ENCODE measurements at regions not wholly inside any gene's neighbourhood (a gene's known extent, or its start where the extent isn't known, plus 50 kb on each side); places are given as distances from the start of the nearest gene placed in this dataset.

DNA sequence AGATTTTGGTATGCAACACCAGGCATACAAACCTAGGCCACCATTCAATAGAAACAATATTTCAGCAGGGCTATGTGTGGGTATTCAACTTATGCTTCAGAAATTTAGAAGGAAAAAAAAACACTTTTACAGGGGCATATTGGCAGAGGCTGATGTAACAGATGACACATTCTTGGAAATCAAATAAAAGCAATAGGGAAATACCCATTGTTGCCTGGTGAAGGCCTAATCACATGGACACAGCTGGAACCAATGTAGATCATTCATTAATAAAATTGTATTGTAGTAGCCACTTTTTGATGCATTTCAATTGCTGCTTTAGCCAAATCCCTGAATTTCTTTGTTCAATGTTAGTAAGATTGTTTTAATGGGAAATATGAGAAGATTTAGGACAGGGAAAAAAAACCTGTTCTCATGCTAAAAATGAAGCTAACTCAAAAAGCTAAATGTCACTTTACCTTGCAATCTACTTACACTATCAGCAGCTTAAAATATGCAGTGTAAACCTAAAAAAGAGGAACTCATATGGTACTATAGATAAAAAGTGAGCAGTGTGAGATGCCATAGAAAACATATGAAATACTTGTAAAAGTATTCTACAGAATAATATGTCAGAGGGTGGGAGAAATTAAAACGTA lies 289.4 kb downstream of the ZEB2 start:
- DNase-seq (ENCODE audit: low spot score in 2 of 2), result peak in 1 of 2 experiments; percentile 27
- Histone ChIP-seq H3K9me3 (no peaks in the 10 kb centered on the region), H3K4me3 (no peak overlapping the region), H3K4me1 (peaks cover 30% of the 10 kb centered on the region), H3K27me3 (ENCODE audit: low read depth) (no peaks in the 10 kb centered on the region), H3K36me3 (replicated peaks) (no peaks in the 10 kb centered on the region)
- in situ Hi-C loops (cut with MboI; ENCODE audit: low sequenced_read_pairs), result no loop called here

- Histone ChIP-seq H3K36me3 (replicated peaks) (no peaks in the 10 kb centered on the region), H3K4me1 (peaks cover 30% of the 10 kb centered on the region), H3K4me3 (no peak overlapping the region), H3K27me3 (ENCODE audit: low read depth) (no peaks in the 10 kb centered on the region), H3K9me3 (no peaks in the 10 kb centered on the region)
- no peak for DNase-seq (ENCODE audit: low spot score in 2 of 2)
- in situ Hi-C loops (cut with MboI; ENCODE audit: low sequenced_read_pairs), result no loop called here
Measured at GRCh38 chr2:144230033-144230432, 289.9 kb downstream of the ZEB2 start.

- in situ Hi-C loops (cut with MboI; ENCODE audit: low sequenced_read_pairs), result no loop called here
- H3K9me3 ChIP-seq, result no peaks in the 10 kb centered on the region
- no peak overlapping the region for H3K4me3 ChIP-seq
- DNase-seq (ENCODE audit: low spot score in 2 of 2), result no peak
- H3K4me1 ChIP-seq, result peaks cover 25% of the 10 kb centered on the region
- H3K36me3 ChIP-seq (replicated peaks), result no peaks in the 10 kb centered on the region
- no peaks in the 10 kb centered on the region for H3K27me3 ChIP-seq (ENCODE audit: low read depth)
Measured at GRCh38 chr2:144229296-144229695, 290.6 kb downstream of the ZEB2 start.

DNA sequence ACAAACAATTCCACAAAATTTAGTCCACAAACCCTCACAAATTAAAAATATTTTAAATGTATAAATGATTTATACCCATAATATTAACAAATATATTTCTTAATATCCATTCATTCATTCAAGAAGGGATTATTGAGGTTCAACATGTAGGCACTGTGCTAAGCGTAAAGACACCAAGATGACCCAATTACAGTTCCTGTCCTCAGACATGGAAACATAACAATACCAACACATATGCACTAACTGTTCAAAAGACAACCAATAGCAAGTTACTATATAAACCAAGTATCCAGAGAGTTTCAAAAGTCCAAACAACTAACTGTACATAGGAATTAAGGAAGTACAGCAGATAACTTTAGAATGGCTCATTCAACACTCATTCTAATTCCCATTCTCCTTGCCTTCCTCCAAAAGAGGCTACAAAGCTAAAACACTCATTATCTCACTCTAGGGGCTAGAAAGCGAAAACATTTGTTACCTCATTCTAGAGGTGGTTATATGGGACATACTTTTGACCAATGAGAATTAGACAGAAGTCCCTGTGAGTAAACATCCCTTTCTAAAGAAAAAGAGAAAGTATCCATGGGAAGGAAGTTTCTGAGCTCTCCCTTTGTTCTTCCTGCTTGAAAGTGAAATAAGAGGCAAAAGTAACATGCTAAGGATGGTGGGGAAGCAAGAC lies 292.4 kb downstream of the ZEB2 start:
- Histone ChIP-seq H3K27me3 (ENCODE audit: low read depth) (no peaks in the 10 kb centered on the region), H3K4me1 (peaks cover 12% of the 10 kb centered on the region), H3K9me3 (no peaks in the 10 kb centered on the region), H3K36me3 (replicated peaks) (no peaks in the 10 kb centered on the region), H3K4me3 (no peak overlapping the region)
- in situ Hi-C loops (cut with MboI; ENCODE audit: low sequenced_read_pairs), result no loop called here
- no peak for DNase-seq (ENCODE audit: low spot score in 2 of 2)

GRCh38 chr2:144225076-144225475 lies 294.8 kb downstream of the ZEB2 start:
- no peaks in the 10 kb centered on the region for H3K9me3 ChIP-seq
- no peaks in the 10 kb centered on the region for H3K27me3 ChIP-seq (ENCODE audit: low read depth)
- in situ Hi-C loops (cut with MboI; ENCODE audit: low sequenced_read_pairs), result no loop called here
- H3K36me3 ChIP-seq (replicated peaks), result no peaks in the 10 kb centered on the region
- DNase-seq (ENCODE audit: low spot score in 2 of 2), result no peak
- H3K4me1 ChIP-seq, result peaks cover 5% of the 10 kb centered on the region
- no peak overlapping the region for H3K4me3 ChIP-seq

DNA sequence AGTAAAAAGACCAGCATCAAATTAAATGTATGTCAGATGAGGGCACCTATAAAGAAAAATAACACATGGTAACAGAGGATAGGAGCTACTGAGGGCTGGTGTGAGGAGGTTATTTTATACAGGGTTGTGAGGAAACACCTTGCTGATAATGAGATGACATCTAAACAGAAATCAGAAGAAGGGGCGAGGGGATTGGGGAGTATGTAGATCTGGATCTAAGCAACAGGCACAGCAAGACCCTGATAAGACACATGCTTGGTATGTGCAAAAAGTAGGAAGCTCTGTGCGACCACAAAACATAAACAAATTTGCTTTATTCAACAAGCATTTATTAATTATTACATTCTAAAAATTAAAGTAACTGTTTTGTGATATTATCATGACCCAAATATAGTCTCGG lies 295.4 kb downstream of the ZEB2 start:
- no peaks in the 10 kb centered on the region for H3K27me3 ChIP-seq (ENCODE audit: low read depth)
- no peak for DNase-seq (ENCODE audit: low spot score in 2 of 2)
- in situ Hi-C loops (cut with MboI; ENCODE audit: low sequenced_read_pairs), result no loop called here
- no peaks in the 10 kb centered on the region for H3K4me1 ChIP-seq
- no peaks in the 10 kb centered on the region for H3K36me3 ChIP-seq (replicated peaks)
- H3K9me3 ChIP-seq, result no peaks in the 10 kb centered on the region
- no peak overlapping the region for H3K4me3 ChIP-seq

DNA sequence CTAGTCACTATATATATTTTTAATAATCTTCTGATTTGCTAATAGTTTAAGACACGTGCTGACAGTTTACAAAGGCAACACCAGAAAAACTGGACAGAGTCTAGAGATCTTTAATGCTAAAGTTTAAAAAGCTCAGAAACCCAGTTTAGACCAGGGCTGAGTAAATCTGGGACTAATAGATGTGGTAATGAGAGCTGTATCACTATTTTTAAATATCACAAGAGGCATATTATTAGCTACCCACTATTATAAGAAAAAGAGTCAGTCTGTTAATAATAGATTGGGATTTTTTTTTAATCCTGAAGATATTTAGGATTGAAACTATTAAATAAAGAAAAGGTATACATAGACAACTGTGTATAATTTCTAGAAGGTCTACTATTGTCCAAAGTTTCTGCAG lies 299.9 kb downstream of the ZEB2 start:
- no peaks in the 10 kb centered on the region for H3K36me3 ChIP-seq (replicated peaks)
- no peaks in the 10 kb centered on the region for H3K4me1 ChIP-seq
- no peaks in the 10 kb centered on the region for H3K27me3 ChIP-seq (ENCODE audit: low read depth)
- in situ Hi-C loops (cut with MboI; ENCODE audit: low sequenced_read_pairs), result no loop called here
- H3K9me3 ChIP-seq, result no peaks in the 10 kb centered on the region
- H3K4me3 ChIP-seq, result no peak overlapping the region
- DNase-seq (ENCODE audit: low spot score in 2 of 2), result no peak

DNA sequence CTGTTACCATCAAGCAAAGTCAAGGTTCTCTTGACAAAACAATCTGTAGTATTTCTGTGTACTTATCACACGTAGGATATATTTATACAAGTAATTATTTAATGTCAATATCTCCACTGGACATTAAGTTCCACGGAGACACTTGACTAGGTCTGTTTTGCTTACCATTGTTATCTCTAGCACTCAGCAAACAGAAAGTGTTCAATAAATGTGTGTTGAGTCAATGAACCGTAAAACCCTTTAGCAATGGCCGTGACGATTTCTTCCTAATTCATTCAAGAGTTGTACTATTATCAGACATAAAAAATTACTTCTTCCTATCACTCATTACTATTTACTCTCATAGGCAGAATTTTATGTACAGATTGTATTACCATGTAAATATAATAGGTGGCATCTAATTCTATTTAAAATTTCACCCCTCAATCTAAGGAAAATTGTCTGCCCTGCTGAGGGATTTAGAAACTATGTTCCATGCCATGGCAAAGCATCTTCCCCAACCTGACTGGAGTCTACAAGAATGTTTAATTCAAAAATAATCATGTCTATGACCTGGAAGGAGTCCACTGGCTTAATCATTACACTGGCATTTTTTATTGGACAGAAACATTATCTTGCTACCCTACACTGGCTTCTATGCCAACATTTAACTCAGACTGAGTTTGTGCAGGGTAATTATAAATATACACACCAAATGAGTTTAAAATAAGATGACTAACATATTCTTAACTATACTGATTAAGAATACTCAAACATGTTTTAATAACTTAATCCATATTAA lies 301.9 kb downstream of the ZEB2 start:
- Histone ChIP-seq H3K36me3 (replicated peaks) (no peaks in the 10 kb centered on the region), H3K4me3 (no peak overlapping the region), H3K9me3 (no peaks in the 10 kb centered on the region), H3K27me3 (ENCODE audit: low read depth) (0 out of 2 replicates have a peak, but pooled peaks cover 3% of the 10 kb centered on the region), H3K4me1 (no peaks in the 10 kb centered on the region)
- no peak for DNase-seq (ENCODE audit: low spot score in 2 of 2)
- in situ Hi-C loops (cut with MboI; ENCODE audit: low sequenced_read_pairs), result no loop called here

- H3K9me3 ChIP-seq, result no peaks in the 10 kb centered on the region
- no peak for DNase-seq (ENCODE audit: low spot score in 2 of 2)
- no peaks in the 10 kb centered on the region for H3K36me3 ChIP-seq (replicated peaks)
- no peaks in the 10 kb centered on the region for H3K4me1 ChIP-seq
- in situ Hi-C loops (cut with MboI; ENCODE audit: low sequenced_read_pairs), result no loop called here
- H3K27me3 ChIP-seq (ENCODE audit: low read depth), result 0 out of 2 replicates have a peak, but pooled peaks cover 3% of the 10 kb centered on the region
- H3K4me3 ChIP-seq, result no peak overlapping the region
Measured at GRCh38 chr2:144215701-144216675, 303.9 kb downstream of the ZEB2 start.

GRCh38 chr2:144215207-144215606 lies 304.7 kb downstream of the ZEB2 start:
- Histone ChIP-seq H3K4me3 (no peak overlapping the region), H3K9me3 (no peaks in the 10 kb centered on the region), H3K36me3 (replicated peaks) (no peaks in the 10 kb centered on the region), H3K27me3 (ENCODE audit: low read depth) (0 out of 2 replicates have a peak, but pooled peaks cover 3% of the 10 kb centered on the region), H3K4me1 (no peaks in the 10 kb centered on the region)
- in situ Hi-C loops (cut with MboI; ENCODE audit: low sequenced_read_pairs), result no loop called here
- no peak for DNase-seq (ENCODE audit: low spot score in 2 of 2)

- H3K36me3 ChIP-seq (replicated peaks), result no peaks in the 10 kb centered on the region
- DNase-seq (ENCODE audit: low spot score in 2 of 2), result no peak
Measured at GRCh38 chr2:144213797-144214196, 306.1 kb downstream of the ZEB2 start.

GRCh38 chr2:144211826-144212225 lies 308.1 kb downstream of the ZEB2 start:
- no peak for DNase-seq (ENCODE audit: low spot score in 2 of 2)
- Histone ChIP-seq H3K4me1 (no peaks in the 10 kb centered on the region), H3K36me3 (replicated peaks) (no peaks in the 10 kb centered on the region), H3K4me3 (no peak overlapping the region), H3K27me3 (ENCODE audit: low read depth) (0 out of 2 replicates have a peak, but pooled peaks cover 3% of the 10 kb centered on the region), H3K9me3 (no peaks in the 10 kb centered on the region)
- in situ Hi-C loops (cut with MboI; ENCODE audit: low sequenced_read_pairs), result no loop called here

More at GRCh38 chr2:144213797-144214196, 306.1 kb downstream of the ZEB2 start:
- Histone ChIP-seq H3K9me3 (no peaks in the 10 kb centered on the region), H3K27me3 (ENCODE audit: low read depth) (0 out of 2 replicates have a peak, but pooled peaks cover 3% of the 10 kb centered on the region), H3K4me1 (no peaks in the 10 kb centered on the region), H3K4me3 (no peak overlapping the region)
- in situ Hi-C loops (cut with MboI; ENCODE audit: low sequenced_read_pairs), result no loop called here

DNA sequence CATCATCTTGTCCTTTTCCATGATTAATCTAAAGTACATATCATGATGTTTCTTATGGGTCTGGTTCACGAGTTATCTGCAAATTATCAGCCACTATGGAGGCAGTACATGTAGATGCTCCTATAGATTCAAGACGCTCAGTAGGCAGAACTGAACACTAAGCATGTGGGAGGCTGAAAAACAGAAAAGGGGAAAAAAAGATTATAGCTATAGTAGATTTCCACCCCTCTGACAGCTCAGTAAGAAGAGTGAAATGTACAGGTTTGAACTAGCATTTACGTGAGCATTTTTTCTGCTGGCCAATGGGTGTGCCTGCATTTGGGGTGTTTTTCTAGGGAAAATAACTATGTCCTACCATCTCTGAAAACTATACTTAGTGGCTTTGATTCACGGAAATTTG lies 308.9 kb downstream of the ZEB2 start:
- Histone ChIP-seq H3K9me3 (no peaks in the 10 kb centered on the region), H3K36me3 (replicated peaks) (no peaks in the 10 kb centered on the region), H3K4me1 (no peaks in the 10 kb centered on the region), H3K4me3 (no peak overlapping the region), H3K27me3 (ENCODE audit: low read depth) (0 out of 2 replicates have a peak, but pooled peaks cover 3% of the 10 kb centered on the region)
- DNase-seq (ENCODE audit: low spot score in 2 of 2), result no peak
- in situ Hi-C loops (cut with MboI; ENCODE audit: low sequenced_read_pairs), result no loop called here

Measured in HAP-1 (cell line).